RPMI8226 (cell line): ENCODE measurements at regions not wholly inside any gene's neighbourhood (a gene's known extent, or its start where the extent isn't known, plus 50 kb on each side); places are given as distances from the start of the nearest gene placed in this dataset.

ENCODE experiments used
- DNase-seq: peaks from one replicate; pipeline ENCODE4 v3.0.0-alpha.2; 2015

DNA sequence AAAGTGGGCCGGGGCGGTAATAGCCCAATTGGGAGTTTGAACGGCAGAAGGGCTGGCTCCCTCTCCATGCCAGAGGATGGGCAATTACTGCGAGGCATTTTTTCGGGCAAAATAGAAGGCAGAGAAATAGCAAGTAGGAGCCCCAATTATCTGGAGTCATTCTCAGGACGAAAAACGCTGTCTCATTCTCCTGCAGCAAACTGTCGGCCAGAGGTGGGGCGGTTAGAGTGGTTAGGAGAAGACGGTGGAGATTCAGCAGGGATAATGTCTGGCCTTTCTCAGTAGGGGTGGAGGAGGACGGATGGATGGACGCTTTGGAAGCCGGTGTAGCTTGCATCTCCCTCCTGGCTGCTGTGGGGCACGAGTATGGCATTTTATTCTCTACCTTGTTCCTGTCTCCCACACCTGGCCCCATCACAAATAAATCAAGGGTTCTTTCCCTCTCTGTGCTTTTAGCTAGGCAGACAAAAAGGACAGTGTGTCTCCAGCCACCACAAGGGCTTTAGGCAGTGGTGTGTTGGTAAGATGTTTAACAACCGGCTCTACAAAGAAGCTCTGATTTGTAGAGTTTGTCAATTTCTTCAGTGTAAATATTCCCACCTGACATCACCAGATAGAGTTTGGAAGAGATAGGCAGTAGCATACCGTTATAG lies 140.5 kb upstream of the LHX5 start:
- DNase-seq: no peak

DNA sequence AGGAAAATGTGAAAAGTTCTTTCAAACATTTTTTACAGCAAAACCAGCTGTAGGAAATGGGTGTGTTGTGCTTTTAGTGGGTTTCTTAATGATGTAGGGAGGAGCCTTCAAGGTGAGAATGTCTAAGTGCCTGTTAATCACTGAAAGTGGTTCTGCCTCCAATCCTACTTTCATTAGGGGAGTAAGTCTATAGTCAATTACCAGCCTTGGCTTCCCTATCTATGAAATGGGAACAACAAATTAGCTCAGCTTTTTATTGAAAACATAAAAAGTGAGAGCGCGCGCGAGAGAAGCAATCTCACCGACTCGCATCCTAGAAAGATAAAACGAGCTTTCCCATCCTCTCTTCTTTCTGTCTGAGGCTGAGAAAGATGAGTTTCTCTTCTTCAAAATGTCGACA lies 140.0 kb upstream of the LHX5 start:
- DNase-seq: no peak

DNA sequence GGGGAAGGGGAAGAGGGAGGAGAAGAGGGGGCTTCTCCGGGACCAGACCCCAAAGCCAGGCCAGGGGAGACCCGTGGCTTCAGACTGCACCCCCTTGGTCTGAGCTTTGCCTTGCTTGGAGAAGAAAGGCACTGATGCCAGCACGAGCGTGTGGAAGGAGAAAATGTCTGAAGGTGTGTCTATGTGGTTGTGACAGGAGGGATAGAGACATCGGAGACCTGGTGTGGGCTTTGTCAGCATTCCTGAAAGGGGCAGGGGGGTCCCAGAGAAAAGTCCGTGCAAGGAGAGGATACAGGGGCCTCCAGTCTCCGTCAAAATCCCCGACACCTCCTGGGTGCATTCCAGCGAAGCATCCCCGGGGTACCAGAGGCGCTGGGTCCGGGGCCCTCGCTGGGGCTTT lies 139.0 kb upstream of the LHX5 start:
- no peak for DNase-seq

GRCh38 chr12:113609692-113610469 lies 138.2 kb upstream of the LHX5 start:
- no peak for DNase-seq

- no peak for DNase-seq
Observed at GRCh38 chr12:113604666-113605065, 133.0 kb upstream of the LHX5 start.

DNA sequence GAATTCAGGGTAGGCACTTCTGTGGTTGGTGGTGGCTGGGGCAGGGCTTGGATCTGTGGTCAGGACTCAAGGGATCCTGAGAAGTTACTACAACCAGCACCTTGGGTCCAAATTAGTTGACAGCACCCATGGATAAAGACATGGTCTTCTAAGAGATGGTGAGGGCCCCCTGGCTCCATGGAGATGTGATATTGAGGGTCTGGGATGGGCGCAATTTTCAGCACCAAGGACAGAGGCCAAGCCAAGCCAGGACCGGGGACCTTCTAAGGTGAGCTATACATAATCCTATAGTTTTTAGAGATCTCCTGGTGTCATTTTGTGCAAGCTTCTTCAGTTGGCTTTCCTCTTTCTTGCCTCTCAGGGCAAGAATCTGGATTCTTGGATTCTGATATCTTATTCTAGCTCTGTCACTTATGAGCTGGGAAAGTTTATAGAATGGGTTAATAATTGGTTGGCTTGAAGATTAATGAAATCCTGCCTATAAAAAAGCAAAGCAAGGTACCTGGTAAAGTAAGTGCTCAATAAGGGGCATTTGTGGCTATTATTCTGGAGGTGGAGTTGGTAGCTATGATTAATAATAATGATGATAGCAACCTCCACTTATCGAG lies 130.1 kb upstream of the LHX5 start:
- peak; percentile 45 for DNase-seq

- peak; percentile 26 for DNase-seq
Observed at GRCh38 chr12:113598815-113599406, 127.2 kb upstream of the LHX5 start.

DNA sequence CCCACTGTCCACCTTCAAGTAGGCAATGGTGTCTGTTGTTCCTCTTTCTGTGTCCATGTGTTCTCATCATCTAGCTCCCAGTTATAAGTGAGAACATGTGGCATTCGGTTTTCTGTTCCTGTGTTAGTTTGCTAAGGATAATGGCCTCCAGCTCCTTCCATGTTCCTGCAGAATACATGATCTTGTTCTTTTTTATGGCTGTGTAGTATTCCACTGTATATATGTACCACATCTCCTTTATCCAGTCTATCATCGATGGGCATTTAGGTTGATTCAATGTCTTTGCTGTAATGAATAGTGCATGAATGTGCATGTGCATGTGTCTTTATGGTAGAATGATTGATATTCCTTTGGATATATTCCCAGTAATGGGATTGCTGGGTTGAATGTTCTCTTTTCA lies 123.3 kb upstream of the LHX5 start:
- no peak for DNase-seq

DNA sequence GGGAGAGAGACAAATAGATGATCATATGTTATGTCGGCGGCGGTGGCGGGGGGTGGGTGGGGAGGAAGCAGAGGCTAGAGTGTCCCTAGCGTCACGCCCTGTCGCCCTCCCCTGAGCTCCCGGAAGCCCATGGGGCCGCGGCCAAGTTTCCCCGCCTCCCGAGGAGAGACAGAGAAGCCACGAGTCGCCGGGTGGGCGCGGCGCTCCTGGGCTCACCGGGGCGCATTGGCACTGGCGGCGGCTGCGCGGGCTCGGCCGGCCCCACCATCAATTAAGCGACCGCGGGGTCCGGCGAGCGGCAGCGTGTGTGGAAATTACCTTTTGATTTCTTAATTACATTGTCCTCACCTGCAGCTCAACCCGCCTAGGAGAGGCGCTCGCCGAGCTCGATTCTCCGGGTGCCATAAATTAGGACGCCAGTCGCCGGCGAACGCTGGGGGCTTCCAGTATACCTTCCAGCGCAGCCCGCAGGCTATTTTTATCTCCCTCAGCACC lies 119.9 kb upstream of the LHX5 start:
- peak; percentile 79 for DNase-seq

- no peak for DNase-seq
Observed at GRCh38 chr12:113589437-113589836, 117.8 kb upstream of the LHX5 start.

DNA sequence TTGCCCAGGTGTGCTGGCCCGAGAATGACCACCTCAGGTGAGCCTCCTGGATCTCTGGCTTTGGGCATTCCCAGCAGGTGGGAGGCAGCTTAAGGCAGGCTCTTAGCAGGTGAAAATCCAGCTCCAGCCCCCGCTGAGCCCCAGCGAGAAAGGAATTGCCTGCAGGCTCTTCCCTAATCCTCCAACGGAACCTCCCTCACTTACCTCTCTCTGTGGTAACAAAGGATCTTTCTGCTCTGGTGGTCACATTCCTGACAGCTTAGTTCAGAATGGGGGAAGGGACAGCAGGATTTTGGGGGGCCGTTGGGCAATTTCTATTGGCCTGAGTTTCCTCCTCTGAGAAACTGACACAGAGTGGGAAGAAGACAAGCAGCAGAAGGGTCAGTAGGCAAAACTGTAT lies 116.0 kb upstream of the LHX5 start:
- DNase-seq: no peak

GRCh38 chr12:113586461-113586860 lies 114.8 kb upstream of the LHX5 start:
- no peak for DNase-seq

GRCh38 chr12:113582521-113583218 lies 111.0 kb upstream of the LHX5 start:
- peak; percentile 86 for DNase-seq

GRCh38 chr12:113581342-113581741 lies 109.7 kb upstream of the LHX5 start:
- DNase-seq: no peak

DNA sequence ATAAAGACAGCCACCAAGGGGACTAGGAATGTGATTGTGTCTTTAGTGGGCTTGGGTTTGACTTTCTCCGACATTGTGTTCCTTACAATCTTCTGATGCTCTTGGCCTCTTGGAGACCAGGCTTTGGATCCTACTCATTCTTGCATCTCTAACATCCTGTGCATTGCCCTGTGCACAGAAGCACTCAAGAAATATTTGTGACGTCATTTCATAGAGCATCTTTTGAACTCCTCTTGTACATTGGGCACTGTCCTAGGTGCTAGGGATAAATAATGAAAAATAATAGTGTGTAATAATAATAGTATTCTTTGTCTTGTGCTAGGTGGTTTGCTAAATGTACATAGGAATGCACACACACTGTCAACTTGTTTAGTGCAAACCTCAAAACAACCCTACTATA lies 108.8 kb upstream of the LHX5 start:
- DNase-seq: no peak

DNA sequence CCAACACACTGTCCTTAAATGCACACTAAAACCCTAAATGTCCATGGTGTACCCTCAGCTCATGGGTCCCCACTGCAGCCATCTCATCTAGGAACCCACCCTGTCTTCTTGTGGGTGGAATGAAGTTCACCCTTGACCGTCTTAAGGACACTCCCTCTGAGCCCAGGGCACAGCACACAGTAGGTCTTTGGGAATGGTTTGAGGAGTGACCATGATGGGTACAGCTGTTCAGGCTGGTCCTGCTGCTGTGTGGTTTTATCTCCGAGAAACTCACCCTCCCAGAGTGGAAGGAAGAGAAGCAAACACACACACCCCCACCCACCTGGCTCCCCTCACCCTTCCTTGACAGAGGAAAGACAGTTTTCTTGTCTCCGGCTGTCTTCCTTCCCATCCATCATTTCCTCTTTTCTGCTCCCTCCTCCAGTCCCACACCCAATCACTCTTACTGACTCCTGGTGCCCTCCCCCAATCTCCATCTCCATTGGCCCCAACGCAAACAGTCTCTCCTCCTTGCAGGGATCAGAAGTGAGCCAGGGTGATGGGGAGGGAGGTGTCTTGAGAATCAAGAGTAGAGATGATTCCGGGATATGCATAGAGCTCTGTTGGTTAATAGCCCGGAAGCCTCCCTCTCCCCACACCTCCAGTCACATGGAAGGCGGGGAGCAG lies 105.9 kb upstream of the LHX5 start:
- DNase-seq: peak; percentile 52

GRCh38 chr12:113575386-113575785 lies 103.7 kb upstream of the LHX5 start:
- DNase-seq: no peak

GRCh38 chr12:113573148-113573547 lies 101.5 kb upstream of the LHX5 start:
- no peak for DNase-seq

- no peak for DNase-seq
Observed at GRCh38 chr12:113571713-113572112, 100.0 kb upstream of the LHX5 start.

DNA sequence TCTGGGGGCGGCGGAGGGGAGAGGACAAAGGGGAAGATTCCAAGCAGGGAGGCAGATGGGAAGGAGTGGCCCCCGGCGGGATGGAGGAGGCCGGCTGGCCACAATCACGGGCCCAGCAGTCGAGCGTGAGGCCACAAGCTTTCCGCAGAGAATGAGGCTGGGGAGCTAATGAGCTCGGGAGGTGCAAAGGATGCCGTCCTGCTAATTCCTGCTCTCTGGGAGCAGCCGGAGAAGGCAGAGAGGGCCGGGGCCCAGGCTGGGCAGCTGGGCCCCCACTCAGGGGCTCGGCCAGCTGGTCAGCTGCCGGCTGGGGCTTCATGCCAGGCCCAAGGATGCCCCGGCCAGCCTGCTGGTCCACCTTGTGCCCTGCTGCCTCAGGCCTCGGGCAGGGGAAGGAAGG lies 98.1 kb upstream of the LHX5 start:
- DNase-seq: no peak

DNA sequence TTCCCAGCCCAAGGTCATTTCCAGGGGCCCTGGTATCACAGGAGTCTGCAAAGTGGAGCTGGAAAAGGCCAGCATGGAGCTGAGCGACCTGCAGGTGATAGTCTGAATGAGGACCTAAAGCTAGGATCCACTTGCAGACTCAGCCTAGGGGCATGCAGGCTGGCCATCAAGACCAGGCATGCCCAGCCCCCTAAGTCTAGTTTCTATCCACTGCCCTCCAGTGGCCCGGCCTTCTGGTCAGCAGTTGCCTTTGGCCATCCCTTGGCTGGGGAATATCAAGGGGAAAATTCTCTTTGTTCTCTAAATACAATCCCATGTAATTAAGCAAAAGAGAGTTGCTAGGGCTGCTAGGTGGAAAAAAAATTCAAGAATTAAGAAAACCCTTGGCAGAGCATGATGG lies 96.3 kb upstream of the LHX5 start:
- DNase-seq: no peak

GRCh38 chr12:113565368-113565767 lies 93.7 kb upstream of the LHX5 start:
- DNase-seq: no peak
